ENCODE measurements at regions not wholly inside any gene's neighbourhood (a gene's known extent, or its start where the extent isn't known, plus 50 kb on each side); places are given as distances from the start of the nearest gene placed in this dataset.

DNA sequence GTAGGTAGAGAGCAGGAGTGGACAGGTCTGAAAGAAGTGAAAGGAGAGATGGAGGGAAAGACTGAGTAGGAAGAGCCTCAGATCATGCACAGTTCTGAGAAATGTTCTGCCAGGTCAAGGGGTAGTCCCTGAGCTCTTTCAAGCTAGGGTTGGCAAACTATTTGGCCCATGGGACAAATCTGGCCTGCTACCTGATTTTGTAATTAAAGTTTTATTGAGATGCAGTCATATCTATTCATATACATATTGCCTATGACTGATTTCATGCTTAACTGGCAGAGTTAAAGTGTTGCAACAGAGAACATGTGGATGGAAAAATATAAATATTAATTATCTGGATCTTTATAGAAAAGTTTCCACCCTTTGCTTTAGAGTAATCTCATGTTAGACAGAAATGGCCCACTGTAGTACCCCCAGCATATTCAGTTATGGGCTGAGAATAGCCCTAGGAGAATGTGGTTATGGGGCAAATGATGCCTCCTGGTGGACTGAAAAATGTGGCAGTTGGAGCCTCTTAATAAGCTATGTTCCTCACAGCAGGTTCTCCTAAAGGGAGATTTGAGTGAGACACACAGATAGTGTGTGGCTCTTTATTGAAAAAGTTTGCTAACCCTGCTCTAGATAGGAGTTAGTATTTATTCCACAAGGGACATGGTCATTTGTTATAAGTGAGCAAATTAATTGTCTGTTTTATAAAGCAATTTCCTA, 476.9 kb downstream of the LRIG3 start:
- DNase-seq (peak; percentile 16), ATAC-seq (no peak)
- Mint-ChIP-seq H3K36me3 (ENCODE audit: low read depth) (no peaks in the 10 kb centered on the region), H3K4me1 (no peaks in the 10 kb centered on the region), H3K27me3 (peaks cover 2% of the 10 kb centered on the region), H3K9me3 (ENCODE audit: low read depth) (no peaks in the 10 kb centered on the region), H3K4me3 (no peak overlapping the region), H3K27ac (no peak overlapping the region)
- intact Hi-C loops (cut with DNase I, micrococcal nuclease) = loop anchor here (1.0 to 10.0 kb wide), 3 partner anchors 96 to 459 kb away; no protein-coding TSS in a partner anchor
- ChIA-PET CTCF (interaction anchor here (1.3 to 3.0 kb wide), 2 partner anchors 96 to 460 kb away, joined by 5 to 11 read pairs; no protein-coding TSS in a partner anchor), POLR2A (interaction anchor here (0.6 kb wide), 2 partner anchors 102 to 343 kb away, joined by 4 read pairs; no protein-coding TSS in a partner anchor)

DNA sequence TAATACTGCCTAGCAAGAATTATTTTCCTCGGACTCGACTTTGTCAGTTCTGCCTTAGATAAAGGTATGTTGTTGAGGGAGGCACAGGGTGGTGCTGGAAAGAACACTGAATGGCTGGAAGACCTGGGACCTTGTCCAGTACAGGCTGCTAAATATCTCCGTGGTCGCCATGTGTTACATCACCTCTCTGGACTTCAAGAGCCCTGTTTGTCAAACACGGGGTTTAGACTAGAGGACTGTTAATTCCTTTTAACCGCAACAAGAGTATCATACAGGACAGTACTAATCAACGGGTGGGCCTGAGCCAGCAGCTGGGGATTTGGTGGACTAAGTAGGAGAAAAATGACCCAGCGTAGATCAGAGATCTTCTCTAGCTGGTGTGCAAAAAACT, 476.3 kb downstream of the LRIG3 start:
- Mint-ChIP-seq H3K4me1 (no peaks in the 10 kb centered on the region), H3K27ac (no peak overlapping the region), H3K27me3 (peaks cover 3% of the 10 kb centered on the region), H3K4me3 (no peak overlapping the region), H3K9me3 (ENCODE audit: low read depth) (no peaks in the 10 kb centered on the region), H3K36me3 (ENCODE audit: low read depth) (no peaks in the 10 kb centered on the region)
- POLR2A ChIA-PET = interaction anchor here (0.6 kb wide), 2 partner anchors 103 to 344 kb away, joined by 4 read pairs; no protein-coding TSS in a partner anchor
- ATAC-seq (no peak), DNase-seq (no peak)
- intact Hi-C loops (cut with DNase I, micrococcal nuclease) = loop anchor here (1.0 to 10.0 kb wide), 3 partner anchors 97 to 459 kb away; no protein-coding TSS in a partner anchor
- CTCF ChIA-PET = interaction anchor here (1.3 to 3.0 kb wide), 2 partner anchors 97 to 461 kb away, joined by 5 to 11 read pairs; no protein-coding TSS in a partner anchor

DNA sequence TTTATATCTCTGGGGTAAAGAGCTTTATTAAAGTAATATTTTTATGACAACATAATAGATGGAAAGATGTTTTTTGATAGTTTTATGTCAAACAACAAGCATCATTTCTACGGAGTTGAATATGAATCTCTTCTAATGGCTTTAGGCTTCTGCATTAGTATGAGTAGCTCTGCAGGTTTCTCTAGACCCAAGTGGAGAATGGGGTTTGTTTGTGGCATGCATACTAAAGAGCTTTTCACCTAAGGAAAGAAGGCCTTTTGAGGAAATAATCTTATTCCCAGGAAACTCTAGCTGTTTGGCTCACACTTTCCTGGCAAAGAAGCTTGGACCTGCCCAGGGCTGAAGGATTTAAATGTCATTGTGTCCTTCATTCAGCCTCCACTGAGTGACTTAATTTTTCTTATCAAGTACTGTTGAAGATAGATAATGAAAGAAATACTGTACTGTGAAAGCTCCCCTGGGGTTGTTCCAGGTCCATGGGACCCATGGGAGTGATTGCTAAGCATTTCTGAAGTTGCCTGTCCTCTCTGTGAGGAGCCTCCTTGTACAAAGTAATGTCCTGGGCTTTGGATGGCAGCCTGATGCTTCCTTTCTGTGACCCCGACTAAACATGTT, 469.3 kb downstream of the LRIG3 start:
- no peaks in the 10 kb centered on the region for H3K4me1 Mint-ChIP-seq
- ATAC-seq = no peak
- H3K27me3 Mint-ChIP-seq = peaks cover 7% of the 10 kb centered on the region
- no peak overlapping the region for H3K27ac Mint-ChIP-seq
- no peak overlapping the region for H3K4me3 Mint-ChIP-seq
- no peaks in the 10 kb centered on the region for H3K9me3 Mint-ChIP-seq (ENCODE audit: low read depth)
- no peak for DNase-seq
- CTCF ChIA-PET = no interaction called here
- POLR2A ChIA-PET = no interaction called here
- intact Hi-C loops (cut with DNase I, micrococcal nuclease) = no loop called here
- no peaks in the 10 kb centered on the region for H3K36me3 Mint-ChIP-seq (ENCODE audit: low read depth)

DNA sequence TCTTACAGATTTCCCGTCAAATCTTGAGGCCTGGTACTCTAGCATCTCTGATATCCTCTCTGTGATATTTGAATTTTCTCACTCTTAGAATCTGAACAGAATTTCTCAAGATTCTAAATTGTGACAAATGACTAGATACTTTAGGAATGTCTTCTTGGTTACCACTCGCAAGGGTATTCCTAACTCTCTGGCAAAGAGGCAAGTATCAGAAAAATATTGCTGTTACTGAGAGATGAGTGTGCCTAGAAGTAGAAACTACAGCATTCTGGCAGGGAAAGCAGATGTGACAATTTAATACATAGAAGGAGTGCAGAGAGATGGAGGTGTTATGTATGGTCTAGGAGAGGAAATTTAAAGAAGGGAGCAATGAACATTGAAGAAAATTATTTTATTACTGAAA, 467.8 kb downstream of the LRIG3 start:
- H3K4me1 Mint-ChIP-seq = no peaks in the 10 kb centered on the region
- ChIA-PET CTCF (no interaction called here), POLR2A (no interaction called here)
- H3K27me3 Mint-ChIP-seq = peaks cover 7% of the 10 kb centered on the region
- H3K36me3 Mint-ChIP-seq (ENCODE audit: low read depth) = no peaks in the 10 kb centered on the region
- H3K9me3 Mint-ChIP-seq (ENCODE audit: low read depth) = no peaks in the 10 kb centered on the region
- ATAC-seq (no peak), DNase-seq (no peak)
- no peak overlapping the region for H3K27ac Mint-ChIP-seq
- H3K4me3 Mint-ChIP-seq = no peak overlapping the region
- intact Hi-C loops (cut with DNase I, micrococcal nuclease) = no loop called here

DNA sequence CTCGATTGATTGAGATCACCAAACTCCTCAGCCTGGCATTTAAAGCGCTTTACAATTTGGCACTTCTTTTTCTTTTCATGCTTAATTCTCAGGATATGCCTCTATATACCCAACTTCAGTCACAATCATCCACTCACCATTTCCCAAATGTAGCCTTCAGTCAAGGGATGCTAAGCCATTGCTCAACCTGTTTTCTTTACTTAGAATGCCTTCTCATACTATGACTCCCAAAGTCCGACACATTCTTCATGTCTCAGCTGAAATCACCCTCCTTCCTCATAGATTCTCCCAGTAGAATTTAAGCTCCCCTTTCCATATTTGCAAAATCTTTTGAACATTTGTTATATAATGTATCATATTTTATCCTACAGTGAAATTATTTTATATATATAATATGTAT, 467.0 kb downstream of the LRIG3 start:
- intact Hi-C loops (cut with DNase I, micrococcal nuclease) = no loop called here
- no peaks in the 10 kb centered on the region for H3K36me3 Mint-ChIP-seq (ENCODE audit: low read depth)
- POLR2A ChIA-PET = no interaction called here
- H3K27ac Mint-ChIP-seq = no peak overlapping the region
- no peaks in the 10 kb centered on the region for H3K9me3 Mint-ChIP-seq (ENCODE audit: low read depth)
- no peaks in the 10 kb centered on the region for H3K4me1 Mint-ChIP-seq
- H3K4me3 Mint-ChIP-seq = no peak overlapping the region
- ATAC-seq (no peak), DNase-seq (no peak)
- CTCF ChIA-PET = no interaction called here
- peaks cover 6% of the 10 kb centered on the region for H3K27me3 Mint-ChIP-seq

DNA sequence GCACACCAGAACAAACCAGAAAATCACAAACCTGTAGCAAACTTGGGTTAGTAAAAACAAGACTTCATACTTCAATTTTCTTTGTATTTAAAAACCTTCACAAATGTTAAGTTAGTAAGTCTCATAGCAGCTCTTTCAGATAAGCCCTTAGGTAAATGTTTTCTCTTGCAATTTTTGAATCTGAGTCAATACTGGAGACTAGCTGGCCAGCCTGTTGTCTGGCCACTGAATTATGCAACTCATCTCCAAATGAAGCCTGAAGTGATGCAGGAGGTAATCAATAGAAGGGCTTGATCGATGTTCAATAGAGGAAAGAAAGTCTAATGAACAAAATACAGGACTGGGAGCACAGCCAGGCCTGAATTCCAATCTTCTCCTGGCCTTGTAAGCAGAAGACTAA, 465.2 kb downstream of the LRIG3 start:
- Mint-ChIP-seq H3K4me1 (no peaks in the 10 kb centered on the region), H3K27me3 (peaks cover 7% of the 10 kb centered on the region), H3K4me3 (no peak overlapping the region), H3K27ac (no peak overlapping the region), H3K36me3 (ENCODE audit: low read depth) (no peaks in the 10 kb centered on the region), H3K9me3 (ENCODE audit: low read depth) (no peaks in the 10 kb centered on the region)
- DNase-seq (no peak), ATAC-seq (no peak)
- intact Hi-C loops (cut with DNase I, micrococcal nuclease) = no loop called here
- POLR2A ChIA-PET = no interaction called here
- CTCF ChIA-PET = no interaction called here

DNA sequence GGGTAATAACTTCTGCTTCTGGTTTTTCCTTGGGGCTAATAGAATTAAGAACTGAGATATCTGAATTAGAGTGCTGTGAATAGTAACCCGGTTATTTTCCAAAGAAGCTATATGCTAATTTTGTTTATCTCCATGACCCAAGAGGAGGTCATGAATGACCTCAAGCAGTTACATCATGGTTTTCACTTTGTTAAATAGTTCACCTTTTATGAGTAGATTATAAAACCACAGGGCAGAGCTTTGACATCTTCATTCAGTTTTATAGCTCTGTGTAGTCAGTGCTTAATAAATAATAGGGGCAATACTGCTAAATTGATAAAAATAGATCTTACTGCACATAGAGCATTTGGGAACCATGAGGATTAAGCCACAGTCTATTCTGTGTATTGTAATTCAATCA, 462.2 kb downstream of the LRIG3 start:
- Mint-ChIP-seq H3K36me3 (ENCODE audit: low read depth) (no peaks in the 10 kb centered on the region), H3K27ac (no peak overlapping the region), H3K4me1 (no peaks in the 10 kb centered on the region), H3K9me3 (ENCODE audit: low read depth) (no peaks in the 10 kb centered on the region), H3K4me3 (no peak overlapping the region), H3K27me3 (peaks cover 5% of the 10 kb centered on the region)
- intact Hi-C loops (cut with DNase I, micrococcal nuclease) = no loop called here
- CTCF ChIA-PET = no interaction called here
- DNase-seq (no peak), ATAC-seq (no peak)
- POLR2A ChIA-PET = no interaction called here

DNA sequence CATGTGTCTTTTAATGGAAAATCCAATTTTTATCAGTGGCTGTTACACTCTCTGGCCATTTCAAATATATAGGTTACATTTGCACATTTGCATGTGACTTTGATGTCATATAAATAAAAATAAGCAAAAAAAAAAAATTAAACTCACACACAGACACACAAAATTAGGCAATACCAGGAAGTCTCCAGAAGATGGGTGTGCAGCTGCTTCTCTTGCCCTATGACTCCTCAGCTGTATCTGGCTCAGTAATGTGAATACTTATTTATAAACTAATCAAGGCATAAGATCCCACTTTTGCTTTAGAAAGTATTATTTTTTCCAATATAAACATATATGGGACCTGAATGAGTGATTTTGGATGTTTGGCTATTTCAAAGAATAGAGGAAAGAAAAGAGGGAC, 461.1 kb downstream of the LRIG3 start:
- intact Hi-C loops (cut with DNase I, micrococcal nuclease) = no loop called here
- DNase-seq = no peak

DNA sequence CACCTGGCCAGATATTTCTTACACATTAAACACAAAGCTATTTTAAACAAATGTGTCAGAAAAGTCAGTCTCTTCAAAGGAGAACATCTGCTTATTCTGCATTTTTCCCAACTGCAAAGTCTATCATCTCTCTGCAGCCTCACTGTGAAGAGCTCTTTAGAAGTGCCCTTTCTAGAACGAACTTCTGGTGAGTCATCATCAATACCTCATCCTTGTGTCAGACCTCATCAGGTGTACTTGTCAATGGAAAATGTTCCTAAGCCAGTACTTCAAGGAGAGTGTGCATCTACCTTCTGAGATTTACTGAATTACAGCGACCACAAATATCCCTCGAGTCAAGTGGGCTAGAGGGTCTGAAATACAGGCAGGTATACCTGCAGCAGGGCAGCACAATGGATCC, 457.3 kb downstream of the LRIG3 start:
- H3K27ac Mint-ChIP-seq = no peak overlapping the region
- DNase-seq (no peak), ATAC-seq (no peak)
- no peaks in the 10 kb centered on the region for H3K4me1 Mint-ChIP-seq
- H3K36me3 Mint-ChIP-seq (ENCODE audit: low read depth) = no peaks in the 10 kb centered on the region
- peaks cover 3% of the 10 kb centered on the region for H3K27me3 Mint-ChIP-seq
- ChIA-PET POLR2A (no interaction called here), CTCF (no interaction called here)
- H3K4me3 Mint-ChIP-seq = no peak overlapping the region
- H3K9me3 Mint-ChIP-seq (ENCODE audit: low read depth) = peaks cover 2% of the 10 kb centered on the region
- intact Hi-C loops (cut with DNase I, micrococcal nuclease) = no loop called here

More for the DNA sequence above, 461.1 kb downstream of the LRIG3 start:
- Mint-ChIP-seq H3K27ac (no peak overlapping the region), H3K9me3 (ENCODE audit: low read depth) (no peaks in the 10 kb centered on the region), H3K4me1 (no peaks in the 10 kb centered on the region), H3K36me3 (ENCODE audit: low read depth) (no peaks in the 10 kb centered on the region), H3K27me3 (peaks cover 3% of the 10 kb centered on the region), H3K4me3 (no peak overlapping the region)
- ChIA-PET CTCF (no interaction called here), POLR2A (no interaction called here)
- ATAC-seq = no peak

DNA sequence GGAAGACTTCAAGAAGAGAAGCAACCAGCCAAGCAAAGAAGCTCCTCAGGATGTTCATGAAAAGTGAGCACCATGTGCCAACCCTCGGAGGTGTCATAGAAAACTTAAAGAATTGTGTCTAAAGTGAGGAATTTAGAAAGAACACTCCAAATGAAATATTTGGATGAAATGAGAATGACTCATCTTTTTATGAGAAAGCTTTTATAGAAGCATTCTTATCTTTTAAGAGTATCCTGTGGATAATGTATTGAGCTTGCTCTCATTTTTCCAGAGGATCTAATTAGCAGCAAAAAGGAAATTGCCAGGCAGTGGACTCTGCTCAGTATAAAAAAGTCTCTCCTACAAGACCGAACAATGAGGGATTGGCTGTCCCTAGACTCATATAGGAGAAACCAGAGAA, 454.9 kb downstream of the LRIG3 start:
- H3K4me1 Mint-ChIP-seq = no peaks in the 10 kb centered on the region
- ChIA-PET POLR2A (no interaction called here), CTCF (interaction anchor here (0.5 kb wide), 1 partner anchor 19 kb away, joined by 4 read pairs; no protein-coding TSS in a partner anchor)
- H3K4me3 Mint-ChIP-seq = no peak overlapping the region
- no peaks in the 10 kb centered on the region for H3K27me3 Mint-ChIP-seq
- no peaks in the 10 kb centered on the region for H3K36me3 Mint-ChIP-seq (ENCODE audit: low read depth)
- H3K27ac Mint-ChIP-seq = no peak overlapping the region
- no peak for DNase-seq
- no peak for ATAC-seq
- intact Hi-C loops (cut with DNase I, micrococcal nuclease) = loop anchor here in 1 of 2 experiments (5.0 kb wide), 1 partner anchor 52 kb away; no protein-coding TSS in a partner anchor
- peaks cover 4% of the 10 kb centered on the region for H3K9me3 Mint-ChIP-seq (ENCODE audit: low read depth)

DNA sequence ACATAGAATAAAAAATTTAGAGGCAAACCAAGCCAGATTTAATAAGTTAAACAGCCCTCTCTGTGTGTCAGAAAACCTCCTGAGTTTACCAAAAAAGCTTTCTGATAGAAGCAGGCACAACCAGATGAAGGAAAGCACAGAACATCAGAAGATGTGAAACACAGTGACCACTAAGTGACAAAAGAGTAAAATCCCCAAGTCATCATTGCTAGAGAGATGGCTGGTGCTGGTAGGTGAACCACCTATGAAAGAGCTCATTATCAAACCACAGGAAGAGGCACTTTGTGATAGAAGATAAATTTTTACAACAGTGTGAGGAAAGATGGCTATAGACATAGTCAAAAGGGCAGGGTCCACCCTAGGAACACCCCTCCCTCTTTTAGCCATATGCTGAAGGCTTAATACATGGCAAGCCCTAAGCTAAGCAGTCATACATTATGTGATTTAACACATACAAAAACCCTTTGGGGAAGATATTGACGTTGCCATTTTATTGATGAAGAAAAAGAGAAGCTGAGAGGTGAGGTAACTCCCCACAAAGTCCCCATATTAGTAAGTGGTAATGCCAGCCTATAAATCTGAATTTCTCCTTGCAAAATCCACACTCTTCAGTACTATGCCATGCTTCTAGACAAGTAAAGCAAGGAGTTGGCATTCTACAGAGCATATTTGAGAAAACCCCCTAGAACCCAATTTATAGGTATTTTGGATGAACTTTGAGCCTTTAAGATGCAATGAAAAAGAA, 449.9 kb downstream of the LRIG3 start:
- Mint-ChIP-seq H3K36me3 (ENCODE audit: low read depth) (no peaks in the 10 kb centered on the region), H3K4me1 (no peaks in the 10 kb centered on the region), H3K9me3 (ENCODE audit: low read depth) (peaks cover 6% of the 10 kb centered on the region), H3K27ac (no peak overlapping the region), H3K4me3 (no peak overlapping the region), H3K27me3 (no peaks in the 10 kb centered on the region)
- ATAC-seq = no peak
- intact Hi-C loops (cut with DNase I, micrococcal nuclease) = no loop called here
- DNase-seq = no peak
- CTCF ChIA-PET = no interaction called here
- POLR2A ChIA-PET = no interaction called here

DNA sequence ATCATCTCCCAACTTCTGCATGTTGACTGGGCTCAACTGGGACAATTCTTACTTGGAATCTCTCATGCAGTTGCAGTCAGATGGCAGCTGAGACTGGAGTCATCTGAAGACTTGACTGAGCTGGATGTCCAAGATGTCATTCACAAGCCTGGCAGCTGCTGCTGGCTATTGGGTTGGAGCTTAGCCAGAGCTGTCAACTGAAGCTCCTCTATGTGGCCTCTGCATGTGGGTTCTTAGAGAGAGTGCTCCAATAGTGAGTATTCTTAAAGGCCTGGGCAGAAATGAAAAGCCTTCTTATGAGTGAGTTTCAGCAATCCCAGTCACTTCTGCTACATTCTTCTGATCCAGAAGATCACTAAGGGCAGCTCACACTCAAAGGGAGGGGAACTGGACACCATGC, 440.9 kb downstream of the LRIG3 start:
- POLR2A ChIA-PET = no interaction called here
- H3K36me3 Mint-ChIP-seq (ENCODE audit: low read depth) = no peaks in the 10 kb centered on the region
- H3K4me3 Mint-ChIP-seq = no peak overlapping the region
- ATAC-seq (no peak), DNase-seq (no peak)
- H3K4me1 Mint-ChIP-seq = no peaks in the 10 kb centered on the region
- intact Hi-C loops (cut with DNase I, micrococcal nuclease) = no loop called here
- CTCF ChIA-PET = no interaction called here
- H3K27ac Mint-ChIP-seq = no peak overlapping the region
- H3K9me3 Mint-ChIP-seq (ENCODE audit: low read depth) = peaks cover 3% of the 10 kb centered on the region
- H3K27me3 Mint-ChIP-seq = no peaks in the 10 kb centered on the region

Data from activated CD4-positive, alpha-beta T cell treated with anti-CD3 and anti-CD28 coated beads for 36 hours (primary cell).